Endothelial cell (in vitro differentiated cells): ENCODE measurements at regions not wholly inside any gene's neighbourhood (a gene's known extent, or its start where the extent isn't known, plus 50 kb on each side); places are given as distances from the start of the nearest gene placed in this dataset.
"Not testable (repeated sequence)": the region's sequence is repeated elsewhere in the genome, so short reads cannot be mapped to it uniquely, and the experiment has no call there.

ENCODE experiments used
- DNase-seq: peaks from one replicate; pipeline ENCODE4 v3.0.0; 2021; ENCODE audit warnings: low spot score
- H3K27ac Mint-ChIP-seq: one replicate; pipeline ENCODE4 v1.8.0; 2021; ENCODE audit warnings: mixed read lengths, inconsistent platforms; ENCODE audit not compliant: unreplicated experiment
- H3K27me3 Mint-ChIP-seq: one replicate; pipeline ENCODE4 v1.8.0; 2021; ENCODE audit warnings: mild to moderate bottlenecking, moderate library complexity, mixed read lengths, inconsistent platforms; ENCODE audit not compliant: unreplicated experiment
- H3K36me3 Mint-ChIP-seq: one replicate; pipeline ENCODE4 v1.8.0; 2021; ENCODE audit warnings: mild to moderate bottlenecking, low read depth, mixed read lengths, inconsistent platforms; ENCODE audit not compliant: unreplicated experiment
- H3K4me1 Mint-ChIP-seq: one replicate; pipeline ENCODE4 v1.8.0; 2021; ENCODE audit warnings: mild to moderate bottlenecking, mixed read lengths, inconsistent platforms; ENCODE audit not compliant: unreplicated experiment
- H3K4me3 Mint-ChIP-seq: one replicate; pipeline ENCODE4 v1.8.0; 2021; ENCODE audit warnings: mild to moderate bottlenecking, mixed read lengths, inconsistent platforms; ENCODE audit not compliant: unreplicated experiment
- H3K9me3 Mint-ChIP-seq: one replicate; pipeline ENCODE4 v1.8.0; 2021; ENCODE audit warnings: mixed read lengths, inconsistent platforms; ENCODE audit not compliant: unreplicated experiment
- CTCF ChIP-seq: fragments of 200-600 bp; sonication (generic); IDR thresholded peaks from one replicate; pipeline ENCODE4 v1.5.0; 2021; ENCODE audit warnings: antibody characterized with exemption; ENCODE audit not compliant: unreplicated experiment

- H3K4me3 Mint-ChIP-seq: no peak overlapping the region
- TF ChIP-seq CTCF: no peak
Measured at GRCh38 chr1:166693158-166693557, 146.1 kb upstream of the POGK start.

GRCh38 chr1:166693673-166694297, 145.5 kb upstream of the POGK start:
- Mint-ChIP-seq H3K27me3 (no peaks in the 10 kb centered on the region), H3K27ac (no peak overlapping the region), H3K9me3 (no peaks in the 10 kb centered on the region), H3K36me3 (no peaks in the 10 kb centered on the region), H3K4me3 (no peak overlapping the region), H3K4me1 (peaks cover 4% of the 10 kb centered on the region)
- DNase-seq: no peak
- no peak for TF ChIP-seq CTCF

More at GRCh38 chr1:166693158-166693557, 146.1 kb upstream of the POGK start:
- Mint-ChIP-seq H3K36me3 (no peaks in the 10 kb centered on the region), H3K4me1 (peaks cover 4% of the 10 kb centered on the region), H3K27me3 (no peaks in the 10 kb centered on the region), H3K9me3 (no peaks in the 10 kb centered on the region), H3K27ac (no peak overlapping the region)
- no peak for DNase-seq

DNA sequence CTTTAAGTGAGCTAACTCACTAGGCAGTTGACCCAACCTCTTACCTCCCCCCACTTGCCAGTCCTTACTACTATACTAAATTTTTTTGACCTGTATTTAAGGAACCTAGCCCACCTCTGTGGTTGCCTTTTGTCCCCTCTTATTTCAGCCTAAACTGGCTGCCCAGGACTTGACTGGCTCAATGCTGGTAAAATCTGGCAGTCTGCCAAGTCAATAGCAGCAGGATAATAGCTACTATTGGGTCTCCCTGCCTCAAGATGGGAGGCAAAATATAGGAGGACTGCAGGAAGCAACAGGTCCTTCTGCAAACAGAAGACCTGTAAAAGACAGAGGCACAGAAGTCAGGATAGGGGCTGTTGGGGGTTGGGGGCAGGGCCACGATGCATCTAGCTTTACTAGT, 144.2 kb upstream of the POGK start:
- no peaks in the 10 kb centered on the region for H3K36me3 Mint-ChIP-seq

GRCh38 chr1:166695834-166696233, 143.4 kb upstream of the POGK start:
- H3K4me1 Mint-ChIP-seq, H3K36me3 Mint-ChIP-seq, H3K27ac Mint-ChIP-seq, H3K27me3 Mint-ChIP-seq, DNase-seq, H3K9me3 Mint-ChIP-seq, H3K4me3 Mint-ChIP-seq: not testable (repeated sequence)

More for the DNA sequence above, 144.2 kb upstream of the POGK start:
- no peaks in the 10 kb centered on the region for H3K27me3 Mint-ChIP-seq
- TF ChIP-seq CTCF: no peak
- no peak overlapping the region for H3K4me3 Mint-ChIP-seq
- H3K4me1 Mint-ChIP-seq: peaks cover 4% of the 10 kb centered on the region
- no peak overlapping the region for H3K27ac Mint-ChIP-seq
- no peak for DNase-seq
- no peaks in the 10 kb centered on the region for H3K9me3 Mint-ChIP-seq

- H3K4me3 Mint-ChIP-seq: no peak overlapping the region
- no peaks in the 10 kb centered on the region for H3K36me3 Mint-ChIP-seq
Measured at GRCh38 chr1:166698771-166699170, 140.5 kb upstream of the POGK start.

More at GRCh38 chr1:166698771-166699170, 140.5 kb upstream of the POGK start:
- no peak for TF ChIP-seq CTCF
- no peaks in the 10 kb centered on the region for H3K9me3 Mint-ChIP-seq
- no peaks in the 10 kb centered on the region for H3K27me3 Mint-ChIP-seq
- peaks cover 13% of the 10 kb centered on the region for H3K4me1 Mint-ChIP-seq
- H3K27ac Mint-ChIP-seq: no peak overlapping the region
- DNase-seq: no peak
